Activated B cell treated with CpG ODN at 0.5 μM for 24 hours (primary cell): ENCODE measurements at regions not wholly inside any gene's neighbourhood (a gene's known extent, or its start where the extent isn't known, plus 50 kb on each side); places are given as distances from the start of the nearest gene placed in this dataset.

Experiments
- ATAC-seq: fragments of 200-7000 bp; cut with Tn5 transposase; one replicate; pipeline ENCODE4 v1.10.0; 2021; ENCODE audit warnings: low read depth, mild to moderate bottlenecking, moderate library complexity
- CTCF ChIA-PET: fragments of 350-600 bp; sonication (Branson Sonifier 250); formaldehyde crosslinking; loops from one replicate; lab custom pipeline; 2021; ENCODE audit warnings: antibody characterized with exemption; lab: Charles Lee
- POLR2A ChIA-PET: fragments of 350-600 bp; sonication (Branson Sonifier 250); formaldehyde crosslinking; loops from one replicate; lab custom pipeline; 2021; ENCODE audit warnings: antibody characterized with exemption; lab: Charles Lee
- DNase-seq: peaks from one replicate; pipeline ENCODE4 v3.0.0; 2022
- H3K27ac Mint-ChIP-seq: one replicate; pipeline ENCODE4 v1.8.0; 2020; ENCODE audit warnings: mixed read lengths
- H3K27me3 Mint-ChIP-seq: one replicate; pipeline ENCODE4 v1.8.0; 2021; ENCODE audit warnings: mixed read lengths
- H3K36me3 Mint-ChIP-seq: one replicate; pipeline ENCODE4 v1.8.0; 2021; ENCODE audit warnings: low read depth, mixed read lengths
- H3K4me1 Mint-ChIP-seq: one replicate; pipeline ENCODE4 v1.8.0; 2021; ENCODE audit warnings: mixed read lengths
- H3K4me3 Mint-ChIP-seq: one replicate; pipeline ENCODE4 v1.8.0; 2020; ENCODE audit warnings: mild to moderate bottlenecking, mixed read lengths
- H3K9me3 Mint-ChIP-seq: one replicate; pipeline ENCODE4 v1.8.0; 2020; ENCODE audit warnings: mixed read lengths
- intact Hi-C: fragments of 100-400 bp; cut with micrococcal nuclease; formaldehyde crosslinking; loops from one replicate; pipeline ENCODE4 v1.15.1; 2024
- TF ChIP-seq, protein P1 (sequence below): fragments of 200-600 bp; IDR thresholded peaks from one replicate; pipeline ENCODE4 v1.8.0; 2022; ENCODE audit warnings: antibody characterized with exemption, mild to moderate bottlenecking

DNA sequence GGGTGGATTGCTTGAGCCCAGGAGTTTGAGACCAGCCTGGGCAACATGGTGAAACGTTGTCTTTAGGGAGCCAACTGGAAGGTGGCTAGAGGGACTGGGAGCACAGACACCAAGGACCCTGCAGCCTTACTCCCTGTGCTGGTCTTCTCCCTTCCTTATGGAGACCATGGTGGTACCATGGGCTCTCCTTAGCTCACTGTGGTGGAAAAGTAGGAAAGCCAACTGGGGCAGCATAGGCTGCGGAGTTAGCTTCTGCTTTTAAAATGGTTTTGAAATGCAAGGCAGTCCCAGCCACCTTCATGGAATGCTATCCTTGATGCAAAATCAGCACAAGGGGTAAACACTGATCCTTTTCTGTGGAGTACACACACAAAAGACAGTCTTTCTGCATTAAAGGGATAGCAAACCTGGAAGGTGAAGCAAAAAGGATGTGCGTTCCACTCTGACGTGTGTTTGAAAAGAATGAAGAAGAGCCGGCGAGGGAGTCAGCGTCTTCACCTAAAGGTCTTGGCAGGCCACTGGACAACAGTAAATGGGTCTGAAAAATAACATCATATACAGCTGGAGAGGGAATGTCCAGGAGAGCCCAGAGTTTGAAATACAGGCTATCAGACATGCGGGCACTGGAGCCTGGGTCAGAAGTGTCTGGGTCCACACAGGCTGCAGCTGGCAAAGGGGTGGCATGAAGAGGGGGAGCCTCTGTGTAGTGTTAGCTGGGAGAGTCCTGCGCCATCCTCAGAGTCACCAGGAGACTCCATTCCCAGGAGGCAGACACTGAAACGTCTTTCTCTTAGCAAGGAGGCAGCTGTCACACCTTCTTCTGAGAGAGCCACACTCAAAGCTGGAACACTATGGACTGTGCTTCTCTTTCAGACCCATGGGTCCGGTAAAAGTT is 58.5 kb downstream of the GPR6 start:
- CTCF ChIA-PET = interaction anchor here (0.9 to 5.5 kb wide), 3 partner anchors 334 to 356 kb away, joined by 3 to 196 read pairs (median 7); no protein-coding TSS in a partner anchor
- Mint-ChIP-seq H3K4me1 (peaks cover 11% of the 10 kb centered on the region), H3K27ac (no peak overlapping the region), H3K27me3 (no peaks in the 10 kb centered on the region), H3K36me3 (no peaks in the 10 kb centered on the region), H3K4me3 (no peak overlapping the region), H3K9me3 (no peaks in the 10 kb centered on the region)
- POLR2A ChIA-PET = no interaction called here
- DNase-seq (no peak), ATAC-seq (no peak)
- intact Hi-C loops = loop anchor here (5.0 kb wide), 1 partner anchor 264 kb away; no protein-coding TSS in a partner anchor
- TF ChIP-seq, protein P1, sequence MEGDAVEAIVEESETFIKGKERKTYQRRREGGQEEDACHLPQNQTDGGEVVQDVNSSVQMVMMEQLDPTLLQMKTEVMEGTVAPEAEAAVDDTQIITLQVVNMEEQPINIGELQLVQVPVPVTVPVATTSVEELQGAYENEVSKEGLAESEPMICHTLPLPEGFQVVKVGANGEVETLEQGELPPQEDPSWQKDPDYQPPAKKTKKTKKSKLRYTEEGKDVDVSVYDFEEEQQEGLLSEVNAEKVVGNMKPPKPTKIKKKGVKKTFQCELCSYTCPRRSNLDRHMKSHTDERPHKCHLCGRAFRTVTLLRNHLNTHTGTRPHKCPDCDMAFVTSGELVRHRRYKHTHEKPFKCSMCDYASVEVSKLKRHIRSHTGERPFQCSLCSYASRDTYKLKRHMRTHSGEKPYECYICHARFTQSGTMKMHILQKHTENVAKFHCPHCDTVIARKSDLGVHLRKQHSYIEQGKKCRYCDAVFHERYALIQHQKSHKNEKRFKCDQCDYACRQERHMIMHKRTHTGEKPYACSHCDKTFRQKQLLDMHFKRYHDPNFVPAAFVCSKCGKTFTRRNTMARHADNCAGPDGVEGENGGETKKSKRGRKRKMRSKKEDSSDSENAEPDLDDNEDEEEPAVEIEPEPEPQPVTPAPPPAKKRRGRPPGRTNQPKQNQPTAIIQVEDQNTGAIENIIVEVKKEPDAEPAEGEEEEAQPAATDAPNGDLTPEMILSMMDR = no peak

DNA sequence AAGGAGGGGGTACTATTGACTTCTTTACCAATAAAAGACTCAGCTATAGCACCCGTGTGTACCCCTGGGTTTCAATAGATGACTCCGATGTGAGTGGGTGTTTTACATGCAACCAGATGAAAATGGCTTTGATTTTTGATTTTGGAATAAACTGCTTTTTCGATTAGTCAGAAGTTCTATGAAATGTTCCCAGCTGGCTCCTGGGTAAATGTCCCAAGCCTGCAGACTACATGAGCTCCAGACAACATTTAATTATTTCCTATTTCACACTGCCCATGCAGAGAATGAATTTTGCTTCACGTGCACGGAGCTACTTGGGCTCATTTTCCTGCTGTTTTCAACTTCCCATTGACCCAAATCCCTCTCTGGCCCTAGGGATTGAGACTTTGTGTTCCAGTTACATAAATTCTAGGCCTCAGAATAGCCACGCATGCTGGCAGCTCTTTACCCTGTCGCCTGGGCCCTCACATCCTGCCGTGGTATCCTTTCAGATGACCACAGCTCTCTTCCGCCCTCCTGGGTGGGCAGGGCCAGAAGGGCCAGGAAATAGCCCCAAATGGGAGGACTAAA is 59.7 kb downstream of the GPR6 start:
- H3K27me3 Mint-ChIP-seq = no peaks in the 10 kb centered on the region
- H3K4me3 Mint-ChIP-seq = no peak overlapping the region
- intact Hi-C loops = loop anchor here (5.0 kb wide), 1 partner anchor 266 kb away; no protein-coding TSS in a partner anchor
- H3K36me3 Mint-ChIP-seq = no peaks in the 10 kb centered on the region
- POLR2A ChIA-PET = no interaction called here
- TF ChIP-seq, protein P1 = no peak
- no peaks in the 10 kb centered on the region for H3K9me3 Mint-ChIP-seq
- H3K27ac Mint-ChIP-seq = no peak overlapping the region
- ATAC-seq (no peak), DNase-seq (no peak)
- H3K4me1 Mint-ChIP-seq = peaks cover 11% of the 10 kb centered on the region
- CTCF ChIA-PET = interaction anchor here (0.9 to 5.5 kb wide), 4 partner anchors 335 to 510 kb away, joined by 3 to 196 read pairs (median 14); no protein-coding TSS in a partner anchor

DNA sequence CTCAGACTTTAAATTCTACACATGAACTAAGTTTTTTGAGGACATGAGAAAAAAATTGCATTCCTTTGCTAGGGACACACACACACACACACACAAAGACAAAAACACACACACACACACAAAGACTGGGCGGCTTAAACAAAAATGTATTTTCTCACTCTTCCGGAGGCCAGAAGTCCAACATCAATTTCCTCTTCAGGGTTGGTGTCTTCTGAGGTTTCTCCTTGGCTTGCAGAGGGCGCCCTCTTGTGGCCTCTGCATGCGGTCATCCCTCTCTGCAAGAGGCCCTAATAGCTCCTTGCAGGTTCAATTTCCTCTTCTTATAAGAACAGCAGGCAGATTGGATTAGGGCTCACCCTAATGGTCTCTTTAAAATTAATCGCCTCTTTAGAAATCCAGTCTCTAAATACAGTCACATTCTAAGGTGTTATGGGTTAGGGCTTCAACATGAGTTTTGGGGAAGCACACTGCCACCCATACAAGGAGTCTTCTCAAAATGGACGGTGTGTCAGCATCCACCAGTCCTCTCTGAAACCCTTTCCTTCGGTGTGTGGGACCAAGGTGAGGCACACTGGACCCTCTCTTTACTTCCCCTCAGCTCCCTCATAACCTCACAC is 61.4 kb downstream of the GPR6 start:
- POLR2A ChIA-PET = interaction anchor here (0.8 to 1.4 kb wide), 4 partner anchors 334 to 368 kb away, joined by 3 to 5 read pairs (median 3); partner anchors contain the start of genes AK9 and FIG4
- H3K27me3 Mint-ChIP-seq = no peaks in the 10 kb centered on the region
- H3K4me3 Mint-ChIP-seq = peak overlapping the region; percentile 89
- intact Hi-C loops = loop anchor here (1.0 to 5.0 kb wide), 8 partner anchors 14 to 851 kb away; no protein-coding TSS in a partner anchor
- no peaks in the 10 kb centered on the region for H3K9me3 Mint-ChIP-seq
- TF ChIP-seq, protein P1 = no peak
- no peaks in the 10 kb centered on the region for H3K36me3 Mint-ChIP-seq
- peaks cover 24% of the 10 kb centered on the region for H3K4me1 Mint-ChIP-seq
- peak overlapping the region; percentile 91 for H3K27ac Mint-ChIP-seq
- CTCF ChIA-PET = interaction anchor here (0.6 to 5.5 kb wide), 65 partner anchors 8 to 851 kb away, joined by 3 to 196 read pairs (median 4); partner anchors contain the start of genes AK9, CDC40, FIG4 and MICAL1
- DNase-seq (peak; percentile 75), ATAC-seq (peak; percentile 87)

DNA sequence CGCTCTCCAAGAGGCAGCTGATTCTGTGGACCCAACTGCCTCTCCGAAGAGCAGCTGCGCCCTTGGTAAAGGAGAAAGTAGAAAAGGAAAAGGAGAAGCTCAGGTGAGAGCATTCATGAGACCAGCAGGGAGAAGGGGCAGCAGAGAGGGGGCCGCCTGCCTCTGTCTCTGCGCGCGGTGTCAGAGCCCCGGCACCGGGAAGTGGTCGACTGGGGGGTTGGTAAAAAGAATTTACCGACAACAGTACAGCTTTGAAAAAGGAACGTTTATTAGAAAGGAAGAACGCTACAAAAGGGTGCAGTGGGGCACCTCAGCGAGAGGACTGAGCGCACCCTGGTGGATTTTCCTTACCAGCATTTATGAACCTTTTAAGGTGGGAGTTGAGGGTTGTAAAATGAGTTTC is 61.9 kb downstream of the GPR6 start:
- Mint-ChIP-seq H3K4me3 (peak overlapping the region; percentile 89), H3K9me3 (no peaks in the 10 kb centered on the region), H3K36me3 (no peaks in the 10 kb centered on the region), H3K27ac (peak overlapping the region; percentile 91), H3K27me3 (no peaks in the 10 kb centered on the region), H3K4me1 (peaks cover 24% of the 10 kb centered on the region)
- DNase-seq (peak; percentile 51), ATAC-seq (peak; percentile 51)
- ChIA-PET POLR2A (interaction anchor here (1.0 to 1.4 kb wide), 3 partner anchors 346 to 369 kb away, joined by 3 to 5 read pairs (median 3); partner anchors contain the start of genes AK9 and FIG4), CTCF (interaction anchor here (0.6 to 5.5 kb wide), 62 partner anchors 8 to 852 kb away, joined by 3 to 196 read pairs (median 4); partner anchors contain the start of genes AK9, CDC40, FIG4 and MICAL1)
- TF ChIP-seq, protein P1 = no peak
- intact Hi-C loops = loop anchor here (1.0 to 5.0 kb wide), 8 partner anchors 13 to 852 kb away; no protein-coding TSS in a partner anchor
